Nephron progenitor cell (in vitro differentiated cells): ENCODE measurements at regions not wholly inside any gene's neighbourhood (a gene's known extent, or its start where the extent isn't known, plus 50 kb on each side); places are given as distances from the start of the nearest gene placed in this dataset.

Source experiments
- DNase-seq: peaks from one replicate; pipeline ENCODE4 v3.0.0; 2021
- H3K27ac Mint-ChIP-seq: 2 replicates; pipeline ENCODE4 v1.8.0; 2021; ENCODE audit warnings: mild to moderate bottlenecking, moderate library complexity, mixed read lengths
- H3K27me3 Mint-ChIP-seq: 2 replicates; pipeline ENCODE4 v1.8.0; 2021; ENCODE audit warnings: mild to moderate bottlenecking, low read depth, mixed read lengths; ENCODE audit not compliant: poor library complexity
- H3K36me3 Mint-ChIP-seq: 2 replicates; pipeline ENCODE4 v1.8.0; 2021; ENCODE audit warnings: low read depth, mixed read lengths
- H3K4me1 Mint-ChIP-seq: 2 replicates; pipeline ENCODE4 v1.8.0; 2021; ENCODE audit warnings: mixed read lengths
- H3K4me3 Mint-ChIP-seq: 2 replicates; pipeline ENCODE4 v1.8.0; 2021; ENCODE audit warnings: mild to moderate bottlenecking, moderate library complexity, mixed read lengths
- H3K9me3 Mint-ChIP-seq: 2 replicates; pipeline ENCODE4 v1.8.0; 2021; ENCODE audit warnings: mild to moderate bottlenecking, moderate library complexity, mixed read lengths
- CTCF ChIP-seq: fragments of 200-600 bp; sonication (generic); IDR thresholded peaks from 2 replicates; pipeline ENCODE4 v1.5.0; 2021; ENCODE audit warnings: antibody characterized with exemption

DNA sequence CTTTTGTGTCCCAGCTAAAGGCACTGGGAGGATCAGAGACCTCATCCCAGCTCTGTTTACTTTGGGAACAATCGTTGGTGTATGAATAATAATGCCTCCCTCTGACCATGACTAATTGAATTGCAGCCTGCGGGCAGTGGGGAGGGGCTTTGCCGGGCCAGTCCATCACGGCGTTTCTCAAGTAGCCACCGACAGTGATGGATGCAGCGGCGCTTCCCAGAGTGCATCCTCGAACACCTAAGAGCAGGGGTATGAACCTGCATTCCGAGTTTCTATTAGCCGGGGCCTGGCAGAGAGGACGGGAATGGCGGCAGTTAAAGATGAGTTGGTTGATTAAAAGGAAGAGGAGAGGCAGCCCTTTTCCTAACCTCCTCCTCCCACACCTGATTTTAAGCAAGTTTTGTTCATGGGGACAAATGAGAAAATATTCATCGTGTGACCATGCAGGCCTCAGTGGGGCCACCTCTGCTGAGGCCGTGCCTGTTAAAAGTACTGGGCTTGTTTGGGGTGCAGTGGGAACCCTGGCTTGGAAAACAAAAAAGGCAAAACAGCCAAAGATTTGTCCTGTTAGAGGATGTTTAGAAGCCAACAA lies 154.1 kb downstream of the FOXA2 start:
- no peak for TF ChIP-seq CTCF
- Mint-ChIP-seq H3K9me3 (peaks cover 14% of the 10 kb centered on the region), H3K4me3 (peak overlapping the region; percentile 57), H3K27me3 (peaks cover 16% of the 10 kb centered on the region), H3K27ac (peak overlapping the region; percentile 4), H3K4me1 (peaks cover 58% of the 10 kb centered on the region), H3K36me3 (peaks cover 6% of the 10 kb centered on the region)
- peak; percentile 52 for DNase-seq

- no peak for DNase-seq
- H3K36me3 Mint-ChIP-seq = peaks cover 6% of the 10 kb centered on the region
- peaks cover 65% of the 10 kb centered on the region for H3K4me1 Mint-ChIP-seq
- peak overlapping the region; percentile 57 for H3K4me3 Mint-ChIP-seq
- H3K27me3 Mint-ChIP-seq = peaks cover 16% of the 10 kb centered on the region
- no peak overlapping the region for H3K27ac Mint-ChIP-seq
- no peak for TF ChIP-seq CTCF
- H3K9me3 Mint-ChIP-seq = peaks cover 8% of the 10 kb centered on the region
Observed at GRCh38 chr20:22429175-22430153, 154.9 kb downstream of the FOXA2 start.

DNA sequence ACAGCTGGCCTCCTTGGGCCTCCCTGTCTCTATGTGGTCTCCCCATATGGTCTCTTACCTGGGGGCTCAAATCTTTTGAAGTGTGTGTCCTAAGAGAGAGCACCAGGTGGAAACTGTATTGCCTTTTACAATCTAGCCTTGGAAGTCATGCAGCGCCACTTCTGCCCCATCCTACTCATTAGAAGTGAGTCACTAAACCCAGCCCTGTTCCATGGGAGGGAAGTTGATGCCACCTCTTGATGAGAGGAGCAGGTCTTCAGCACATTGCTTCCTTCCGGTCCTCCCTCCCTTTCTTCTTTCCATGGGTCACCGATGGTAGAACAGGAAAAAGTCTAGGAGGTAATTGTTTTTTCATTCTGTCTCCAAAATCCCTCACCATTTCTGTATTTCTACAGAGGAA lies 156.3 kb downstream of the FOXA2 start:
- H3K27me3 Mint-ChIP-seq = peaks cover 16% of the 10 kb centered on the region
- H3K36me3 Mint-ChIP-seq = no peaks in the 10 kb centered on the region
- no peak for TF ChIP-seq CTCF
- no peak overlapping the region for H3K4me3 Mint-ChIP-seq
- no peak overlapping the region for H3K27ac Mint-ChIP-seq
- H3K4me1 Mint-ChIP-seq = peaks cover 78% of the 10 kb centered on the region
- no peak for DNase-seq
- H3K9me3 Mint-ChIP-seq = no peaks in the 10 kb centered on the region

DNA sequence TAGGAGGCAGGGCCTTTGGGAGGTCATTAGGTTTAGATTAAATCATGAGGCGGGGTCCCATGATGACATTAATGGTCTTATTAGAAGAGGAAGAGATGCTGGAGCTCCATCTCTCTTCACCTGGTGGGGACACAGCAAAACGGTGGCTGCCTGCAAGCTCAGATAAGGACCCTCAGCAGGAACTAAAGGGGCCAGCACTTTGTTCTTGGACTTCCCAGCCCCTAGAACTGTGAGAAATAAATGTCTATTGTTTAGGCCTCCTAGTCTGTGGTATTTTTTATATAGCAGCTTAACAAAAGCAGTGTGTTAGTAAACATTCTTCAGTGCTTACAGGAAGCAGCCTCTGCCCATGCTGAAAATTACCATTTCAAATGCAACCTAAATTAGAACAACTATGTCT lies 157.6 kb downstream of the FOXA2 start:
- Mint-ChIP-seq H3K27ac (no peak overlapping the region), H3K9me3 (no peaks in the 10 kb centered on the region), H3K27me3 (peaks cover 13% of the 10 kb centered on the region), H3K4me1 (peaks cover 70% of the 10 kb centered on the region), H3K4me3 (no peak overlapping the region), H3K36me3 (no peaks in the 10 kb centered on the region)
- TF ChIP-seq CTCF = no peak
- no peak for DNase-seq

DNA sequence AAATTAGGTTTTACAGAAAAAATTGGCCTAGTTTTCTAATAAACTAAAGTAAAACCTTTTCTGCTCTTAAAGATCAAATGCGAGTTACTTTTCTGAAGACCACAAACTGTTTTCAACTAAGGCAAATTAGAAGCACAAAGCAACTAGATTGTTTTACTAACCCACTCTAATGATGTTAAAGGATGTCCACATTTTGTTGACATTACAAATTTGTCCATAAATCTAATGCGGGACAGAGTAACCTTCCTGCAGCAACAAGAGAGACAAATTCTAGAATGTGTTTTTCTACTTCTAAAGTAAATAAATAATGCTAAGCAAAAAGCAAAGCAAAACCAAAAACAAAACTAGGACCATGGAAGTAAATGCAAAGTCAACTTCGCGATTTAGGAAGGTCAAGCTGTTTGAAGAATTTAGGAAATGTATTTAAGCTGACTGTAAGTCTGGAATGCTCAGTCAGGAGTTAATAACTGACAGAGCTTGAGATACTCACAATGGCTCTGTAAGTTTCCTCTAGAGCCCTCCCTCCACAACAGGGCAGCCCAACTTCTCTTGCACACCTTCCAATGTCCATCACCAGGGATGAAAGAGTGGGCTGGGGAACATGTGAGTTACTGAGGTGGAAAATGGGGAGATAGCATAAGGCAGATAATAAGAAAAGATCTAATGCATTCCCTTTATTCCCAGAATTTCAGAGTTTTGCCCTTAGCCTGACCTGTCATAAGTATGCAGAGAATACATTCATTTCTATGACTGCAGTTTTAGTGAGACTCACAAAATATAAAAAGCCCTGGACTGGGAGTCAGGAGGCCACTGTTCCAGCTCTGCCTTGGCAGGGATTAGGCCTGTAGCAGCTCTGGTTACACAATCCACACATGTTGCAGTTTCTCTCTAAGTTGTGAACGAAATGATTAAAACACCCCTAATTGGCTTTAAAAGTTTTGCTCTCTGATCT lies 158.8 kb downstream of the FOXA2 start:
- Mint-ChIP-seq H3K27ac (peak overlapping the region; percentile 43), H3K9me3 (no peaks in the 10 kb centered on the region), H3K4me3 (no peak overlapping the region), H3K4me1 (peaks cover 66% of the 10 kb centered on the region), H3K27me3 (peaks cover 13% of the 10 kb centered on the region), H3K36me3 (no peaks in the 10 kb centered on the region)
- DNase-seq = no peak
- TF ChIP-seq CTCF = no peak
